KMS-11 (cell line): ENCODE measurements at regions not wholly inside any gene's neighbourhood (a gene's known extent, or its start where the extent isn't known, plus 50 kb on each side); places are given as distances from the start of the nearest gene placed in this dataset.

ENCODE experiments used
- H2AFZ ChIP-seq: fragments of 200-600 bp; sonication (generic); 2 replicates; pipeline ENCODE4 v1.6.1; 2016; ENCODE audit warnings: antibody characterized with exemption, mixed run types, low read depth
- H3K27ac ChIP-seq: fragments of 200-600 bp; sonication (generic); 2 replicates; pipeline ENCODE4 v1.6.1; 2016; ENCODE audit warnings: mild to moderate bottlenecking, mixed run types
- H3K27me3 ChIP-seq: fragments of 200-600 bp; sonication (generic); 2 replicates; pipeline ENCODE4 v1.6.1; 2017; ENCODE audit warnings: mild to moderate bottlenecking, low read depth, mixed run types, moderate library complexity; ENCODE audit not compliant: insufficient read depth
- H3K36me3 ChIP-seq: fragments of 200-600 bp; sonication (generic); 2 replicates; pipeline ENCODE4 v1.6.1; 2017; ENCODE audit warnings: mild to moderate bottlenecking, mixed run types; ENCODE audit not compliant: insufficient read depth
- H3K4me1 ChIP-seq: fragments of 200-600 bp; sonication (generic); 2 replicates; pipeline ENCODE4 v1.6.1; 2016; ENCODE audit warnings: mild to moderate bottlenecking, low read depth, mixed run types; ENCODE audit not compliant: poor library complexity, severe bottlenecking
- H3K4me2 ChIP-seq: fragments of 200-600 bp; sonication (generic); 2 replicates; pipeline ENCODE4 v1.7.0; 2016; ENCODE audit warnings: mild to moderate bottlenecking, mixed run types
- H3K4me3 ChIP-seq: fragments of 200-600 bp; sonication (generic); IDR thresholded peaks from 2 replicates; pipeline ENCODE4 v1.6.1; 2017; ENCODE audit warnings: low read depth, low read length, mixed read lengths; ENCODE audit not compliant: insufficient read depth
- H3K79me2 ChIP-seq: fragments of 200-600 bp; sonication (generic); 2 replicates; pipeline ENCODE4 v1.6.1; 2016; ENCODE audit warnings: low read depth, mixed run types; ENCODE audit not compliant: insufficient read depth
- H3K9ac ChIP-seq: fragments of 200-600 bp; sonication (generic); 2 replicates; pipeline ENCODE4 v1.6.1; 2016; ENCODE audit warnings: mild to moderate bottlenecking, mixed run types
- H4K20me1 ChIP-seq: fragments of 200-600 bp; sonication (generic); 2 replicates; pipeline ENCODE4 v1.6.1; 2016; ENCODE audit warnings: mild to moderate bottlenecking, mixed run types; ENCODE audit not compliant: insufficient read depth
- TF ChIP-seq, protein P1 (sequence below): fragments of 200-600 bp; sonication (generic); conservative IDR thresholded peaks from 2 replicates; pipeline ENCODE4 v1.6.1; 2017; ENCODE audit warnings: low read depth, mild to moderate bottlenecking, antibody characterized with exemption, low read length, moderate library complexity, mixed read lengths

DNA sequence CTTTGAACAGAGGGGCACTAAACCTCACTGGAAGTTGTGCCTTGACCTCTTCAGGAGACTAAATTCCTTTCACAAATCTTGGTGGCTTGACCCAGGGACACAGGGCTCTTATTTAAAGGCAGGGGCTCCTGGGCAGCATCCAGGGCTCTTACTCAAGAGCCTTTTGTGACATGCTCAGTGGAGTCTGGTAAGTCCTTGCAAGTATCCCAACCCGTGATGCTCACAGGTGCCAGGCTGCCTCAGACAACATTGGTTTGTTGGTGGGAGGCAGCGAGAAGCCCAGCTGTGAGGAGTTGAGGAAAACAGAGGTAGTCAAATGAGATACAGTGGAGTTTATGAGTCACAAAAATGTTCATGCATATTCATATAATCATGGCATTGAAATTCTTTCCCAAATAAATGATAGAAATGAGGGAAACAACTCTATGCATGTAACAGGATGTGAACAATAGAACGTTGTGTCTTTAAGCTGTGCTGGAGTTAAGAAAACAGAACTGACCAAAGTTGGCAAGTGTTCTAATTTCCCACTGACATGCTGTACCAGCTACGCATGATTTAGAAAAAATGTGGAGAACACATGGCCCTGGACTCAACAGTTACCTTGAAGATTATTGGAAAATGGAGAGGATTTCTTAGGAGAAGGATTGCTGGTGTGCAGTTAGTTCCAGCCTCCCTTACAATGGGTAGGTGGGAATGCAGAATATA is 654.5 kb upstream of the COBL start:
- Histone ChIP-seq H3K27ac (no peak overlapping the region), H4K20me1 (no peaks in the 10 kb centered on the region), H3K4me2 (no peak overlapping the region), H3K4me3 (no peak overlapping the region), H3K9ac (no peak overlapping the region), H3K27me3 (no peaks in the 10 kb centered on the region), H3K4me1 (no peaks in the 10 kb centered on the region), H3K36me3 (no peaks in the 10 kb centered on the region), H2AFZ (no peak overlapping the region), H3K79me2 (no peaks in the 10 kb centered on the region)
- TF ChIP-seq, protein P1, sequence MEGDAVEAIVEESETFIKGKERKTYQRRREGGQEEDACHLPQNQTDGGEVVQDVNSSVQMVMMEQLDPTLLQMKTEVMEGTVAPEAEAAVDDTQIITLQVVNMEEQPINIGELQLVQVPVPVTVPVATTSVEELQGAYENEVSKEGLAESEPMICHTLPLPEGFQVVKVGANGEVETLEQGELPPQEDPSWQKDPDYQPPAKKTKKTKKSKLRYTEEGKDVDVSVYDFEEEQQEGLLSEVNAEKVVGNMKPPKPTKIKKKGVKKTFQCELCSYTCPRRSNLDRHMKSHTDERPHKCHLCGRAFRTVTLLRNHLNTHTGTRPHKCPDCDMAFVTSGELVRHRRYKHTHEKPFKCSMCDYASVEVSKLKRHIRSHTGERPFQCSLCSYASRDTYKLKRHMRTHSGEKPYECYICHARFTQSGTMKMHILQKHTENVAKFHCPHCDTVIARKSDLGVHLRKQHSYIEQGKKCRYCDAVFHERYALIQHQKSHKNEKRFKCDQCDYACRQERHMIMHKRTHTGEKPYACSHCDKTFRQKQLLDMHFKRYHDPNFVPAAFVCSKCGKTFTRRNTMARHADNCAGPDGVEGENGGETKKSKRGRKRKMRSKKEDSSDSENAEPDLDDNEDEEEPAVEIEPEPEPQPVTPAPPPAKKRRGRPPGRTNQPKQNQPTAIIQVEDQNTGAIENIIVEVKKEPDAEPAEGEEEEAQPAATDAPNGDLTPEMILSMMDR, result no peak

DNA sequence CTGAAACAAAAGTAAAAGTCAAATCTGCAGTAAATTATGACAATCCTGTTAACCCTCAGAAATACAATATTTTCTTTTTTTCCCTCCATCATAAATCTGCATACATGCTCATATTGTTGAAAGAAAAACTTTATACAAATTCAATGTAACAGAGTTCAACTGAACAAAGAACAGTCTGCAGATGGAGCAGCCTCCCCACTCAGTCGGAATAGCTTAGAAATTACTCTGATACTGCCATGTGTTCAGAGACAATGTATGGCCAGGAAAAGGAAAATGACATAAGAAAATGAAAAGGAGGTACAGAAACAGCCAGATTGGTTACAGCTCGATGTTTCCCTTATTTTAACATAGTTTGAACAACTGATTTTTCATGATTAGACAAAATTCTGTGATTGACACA is 651.9 kb upstream of the COBL start:
- H2AFZ ChIP-seq, result no peak overlapping the region
- TF ChIP-seq, protein P1, result no peak
- H4K20me1 ChIP-seq, result no peaks in the 10 kb centered on the region

DNA sequence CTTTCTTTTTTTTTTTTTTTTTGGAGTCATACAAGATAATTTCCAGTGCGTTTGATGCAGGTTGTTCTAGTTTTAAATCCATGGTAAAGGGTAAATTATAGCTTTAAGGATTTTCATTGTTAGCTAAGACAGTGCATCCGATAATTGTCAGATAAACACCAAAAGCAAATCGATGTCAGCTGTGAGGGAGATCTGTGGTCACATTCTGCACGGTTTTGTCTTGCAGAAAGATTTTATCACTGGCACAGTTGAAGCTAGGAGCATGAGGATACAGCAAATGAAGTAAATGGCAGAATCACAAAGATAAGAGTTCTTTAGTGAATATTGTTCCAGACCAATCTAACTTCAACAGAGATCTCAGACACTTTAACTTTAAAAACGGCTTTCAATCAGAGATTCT is 648.8 kb upstream of the COBL start:
- Histone ChIP-seq H2AFZ (no peak overlapping the region), H3K27ac (no peak overlapping the region), H3K4me2 (no peak overlapping the region), H3K4me3 (no peak overlapping the region), H3K36me3 (no peaks in the 10 kb centered on the region), H4K20me1 (no peaks in the 10 kb centered on the region), H3K79me2 (no peaks in the 10 kb centered on the region), H3K27me3 (no peaks in the 10 kb centered on the region), H3K9ac (no peak overlapping the region), H3K4me1 (no peaks in the 10 kb centered on the region)
- TF ChIP-seq, protein P1, result no peak

More for the DNA sequence above, 651.9 kb upstream of the COBL start:
- H3K36me3 ChIP-seq, result no peaks in the 10 kb centered on the region
- H3K27ac ChIP-seq, result no peak overlapping the region
- no peaks in the 10 kb centered on the region for H3K79me2 ChIP-seq
- H3K4me1 ChIP-seq, result no peaks in the 10 kb centered on the region
- H3K27me3 ChIP-seq, result no peaks in the 10 kb centered on the region
- no peak overlapping the region for H3K9ac ChIP-seq
- H3K4me3 ChIP-seq, result no peak overlapping the region
- no peak overlapping the region for H3K4me2 ChIP-seq

DNA sequence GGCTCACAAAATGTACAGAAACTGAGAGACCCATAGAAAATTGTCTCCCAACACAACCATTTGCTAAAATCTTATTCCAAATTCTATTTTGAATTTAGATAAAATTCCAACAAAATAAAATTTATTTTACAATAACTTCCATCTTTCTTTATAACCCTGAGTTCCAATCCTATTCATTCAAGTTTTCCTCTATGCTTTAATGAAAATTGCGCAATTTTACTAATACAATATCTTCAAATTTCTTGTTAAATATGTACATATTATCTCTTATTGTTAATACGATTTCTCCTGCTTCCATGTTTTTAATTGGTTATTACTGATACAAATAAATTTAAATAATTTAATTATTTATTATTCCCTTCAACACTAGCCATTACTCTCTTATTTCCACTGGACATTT is 645.2 kb upstream of the COBL start:
- Histone ChIP-seq H3K79me2 (no peaks in the 10 kb centered on the region), H3K4me2 (no peak overlapping the region), H3K4me1 (no peaks in the 10 kb centered on the region), H3K27ac (no peak overlapping the region), H3K4me3 (no peak overlapping the region), H3K9ac (no peak overlapping the region), H4K20me1 (no peaks in the 10 kb centered on the region), H2AFZ (no peak overlapping the region), H3K27me3 (no peaks in the 10 kb centered on the region), H3K36me3 (no peaks in the 10 kb centered on the region)
- TF ChIP-seq, protein P1, result no peak
